ENCODE measurements at regions not wholly inside any gene's neighbourhood (a gene's known extent, or its start where the extent isn't known, plus 50 kb on each side); places are given as distances from the start of the nearest gene placed in this dataset.

GRCh38 chr1:29943034-29943433 is 706.7 kb downstream of the PTPRU start (continued):
- TF ChIP-seq ZNF274 (IDR thresholded peaks at IDR 0.05; ENCODE audit: low read depth, low read length), result no peak
- TF ChIP-seq YY1 (IDR thresholded peaks at IDR 0.05; ENCODE audit: extremely low read depth, insufficient replicate concordance, low read depth, low read length), result no peak
- TF ChIP-seq JUND (IDR thresholded peaks at IDR 0.05), result no peak

GRCh38 chr1:29939079-29939478 is 702.8 kb downstream of the PTPRU start:
- Histone ChIP-seq H3K4me3 (replicated peaks in 1 of 2; ENCODE audit: low read depth in 1 of 2, low read length in 2 of 2) (no peak overlapping the region), H3K79me2 (ENCODE audit: insufficient read depth, low read length) (no peaks in the 10 kb centered on the region), H3K4me1 (ENCODE audit: control insufficient read depth in 1 of 2, insufficient read depth in 2 of 2, low read length in 2 of 2) (no peaks in the 10 kb centered on the region), H3K9ac (ENCODE audit: low read length) (no peak overlapping the region), H3K9me3 (ENCODE audit: control insufficient read depth in 1 of 2, insufficient read depth in 1 of 2, low read depth in 1 of 2, low read length in 2 of 2) (no peaks in the 10 kb centered on the region), H3K4me2 (ENCODE audit: low read length) (no peak overlapping the region), H3K27me3 (ENCODE audit: insufficient read depth, low read length) (peaks cover 9% of the 10 kb centered on the region; the same call in 1 of the 2 replicates), H4K20me1 (ENCODE audit: insufficient read depth) (no peaks in the 10 kb centered on the region), H3K36me3 (ENCODE audit: control insufficient read depth in 1 of 2, insufficient read depth in 2 of 2, low read length in 2 of 2) (no peaks in the 10 kb centered on the region), H2AFZ (ENCODE audit: low read depth, low read length, poor library complexity, severe bottlenecking) (no peak overlapping the region), H3K9me2 (ENCODE audit: insufficient read depth) (no peaks in the 10 kb centered on the region), H3K27ac (ENCODE audit: low read depth, low read length) (no peak overlapping the region)
- no TSS peak for BruUV-seq (replicated peaks)
- TF ChIP-seq, protein P1, sequence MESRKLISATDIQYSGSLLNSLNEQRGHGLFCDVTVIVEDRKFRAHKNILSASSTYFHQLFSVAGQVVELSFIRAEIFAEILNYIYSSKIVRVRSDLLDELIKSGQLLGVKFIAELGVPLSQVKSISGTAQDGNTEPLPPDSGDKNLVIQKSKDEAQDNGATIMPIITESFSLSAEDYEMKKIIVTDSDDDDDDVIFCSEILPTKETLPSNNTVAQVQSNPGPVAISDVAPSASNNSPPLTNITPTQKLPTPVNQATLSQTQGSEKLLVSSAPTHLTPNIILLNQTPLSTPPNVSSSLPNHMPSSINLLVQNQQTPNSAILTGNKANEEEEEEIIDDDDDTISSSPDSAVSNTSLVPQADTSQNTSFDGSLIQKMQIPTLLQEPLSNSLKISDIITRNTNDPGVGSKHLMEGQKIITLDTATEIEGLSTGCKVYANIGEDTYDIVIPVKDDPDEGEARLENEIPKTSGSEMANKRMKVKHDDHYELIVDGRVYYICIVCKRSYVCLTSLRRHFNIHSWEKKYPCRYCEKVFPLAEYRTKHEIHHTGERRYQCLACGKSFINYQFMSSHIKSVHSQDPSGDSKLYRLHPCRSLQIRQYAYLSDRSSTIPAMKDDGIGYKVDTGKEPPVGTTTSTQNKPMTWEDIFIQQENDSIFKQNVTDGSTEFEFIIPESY (IDR thresholded peaks at IDR 0.05; ENCODE audit: extremely low read depth, insufficient replicate concordance, low read length), result no peak
- TF ChIP-seq RAD21 (IDR thresholded peaks at IDR 0.05; ENCODE audit: low read depth), result no peak
- no peak for TF ChIP-seq ZFX (IDR thresholded peaks at IDR 0.05)
- TF ChIP-seq SRF (IDR thresholded peaks at IDR 0.05; ENCODE audit: low read depth), result no peak
- TF ChIP-seq JUND (IDR thresholded peaks at IDR 0.05), result no peak
- no peak for TF ChIP-seq POLR2AphosphoS5 (IDR thresholded peaks at IDR 0.05; ENCODE audit: low read depth, low read length)
- TF ChIP-seq ZNF274 (IDR thresholded peaks at IDR 0.05; ENCODE audit: low read depth, low read length), result no peak
- no peak for TF ChIP-seq TCF7L2 (IDR thresholded peaks at IDR 0.05; ENCODE audit: borderline replicate concordance, extremely low read depth, insufficient read depth, insufficient read length)
- TF ChIP-seq FOSL1 (IDR thresholded peaks at IDR 0.05; ENCODE audit: low read depth), result no peak
- no peak for TF ChIP-seq EZH2phosphoT487 (IDR thresholded peaks at IDR 0.05; ENCODE audit: borderline replicate concordance)
- TF ChIP-seq POLR2A (IDR thresholded peaks at IDR 0.05; ENCODE audit: borderline replicate concordance, extremely low read depth, insufficient read depth, insufficient read length), result no peak
- no peak for TF ChIP-seq SP1 (IDR thresholded peaks at IDR 0.05; ENCODE audit: low read depth)
- no peak for TF ChIP-seq REST (IDR thresholded peaks at IDR 0.05; ENCODE audit: low read depth)
- TF ChIP-seq CTCF (IDR thresholded peaks at IDR 0.05 in 2 of 3, conservative IDR thresholded peaks at IDR 0.05 in 1 of 3; ENCODE audit: borderline replicate concordance in 1 of 3, insufficient read depth in 1 of 3, low read depth in 2 of 3, low read length in 2 of 3), result no peak
- TF ChIP-seq SIN3A (IDR thresholded peaks at IDR 0.05; ENCODE audit: low read depth), result no peak
- no peak for TF ChIP-seq ELF1 (IDR thresholded peaks at IDR 0.05; ENCODE audit: borderline replicate concordance, low read depth)
- ChIA-PET POLR2A (no interaction called here), RAD21 (ENCODE audit: low non-redundant PET in 1 of 2, low total read pairs in 2 of 2, uncharacterized antibody in 2 of 2, unreplicated experiment in 2 of 2) (no interaction called here), CTCF (no interaction called here)
- intact Hi-C loops (cut with micrococcal nuclease), result no loop called here
- DNase-seq (ENCODE audit: low read depth, low spot score), result no peak
- no peak for ATAC-seq

Data from HCT116 (cell line).